ENCODE measurements at regions not wholly inside any gene's neighbourhood (a gene's known extent, or its start where the extent isn't known, plus 50 kb on each side); places are given as distances from the start of the nearest gene placed in this dataset.
"Not testable (repeated sequence)": the region's sequence is repeated elsewhere in the genome, so short reads cannot be mapped to it uniquely, and the experiment has no call there.

- DNase-seq: no peak
These were observed 280.4 kb downstream of the KLF13 start for GRCh38 chr15:31606931-31607497.

- DNase-seq: no peak
These were observed 281.0 kb downstream of the KLF13 start for GRCh38 chr15:31607656-31608055.

DNA sequence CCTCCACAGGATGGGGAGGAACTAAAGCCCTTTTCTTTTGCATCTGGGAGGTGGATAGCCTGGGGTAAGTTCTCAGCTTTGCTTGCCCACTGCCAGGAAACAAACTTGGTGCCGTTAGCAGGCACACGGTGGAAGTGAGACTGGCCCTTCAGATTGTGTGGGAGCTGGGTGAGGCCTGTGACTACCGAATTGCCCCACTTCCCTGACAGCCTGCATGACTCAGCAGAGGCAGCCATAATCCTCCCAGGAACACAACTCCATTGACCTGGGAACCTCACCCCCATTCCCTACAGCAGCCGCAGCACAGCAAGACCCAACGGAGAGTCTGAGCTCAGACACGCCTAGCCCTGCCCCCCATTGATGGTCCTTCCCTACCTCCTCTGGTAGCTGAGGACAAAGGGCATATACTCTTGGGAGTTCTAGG is 282.6 kb downstream of the KLF13 start:
- DNase-seq: no peak

- no peak for DNase-seq
These were observed 283.3 kb downstream of the KLF13 start for GRCh38 chr15:31609906-31610305.

GRCh38 chr15:31615643-31616415 is 289.2 kb downstream of the KLF13 start:
- DNase-seq: no peak

GRCh38 chr15:31623297-31623696 is 296.7 kb downstream of the KLF13 start:
- not testable (repeated sequence) for DNase-seq

- DNase-seq: not testable (repeated sequence)
These were observed 297.5 kb downstream of the KLF13 start for GRCh38 chr15:31624115-31624514.

- DNase-seq: not testable (repeated sequence)
These were observed 309.1 kb downstream of the KLF13 start for GRCh38 chr15:31635715-31636114.

GRCh38 chr15:31636911-31637310 is 310.3 kb downstream of the KLF13 start:
- not testable (repeated sequence) for DNase-seq

DNA sequence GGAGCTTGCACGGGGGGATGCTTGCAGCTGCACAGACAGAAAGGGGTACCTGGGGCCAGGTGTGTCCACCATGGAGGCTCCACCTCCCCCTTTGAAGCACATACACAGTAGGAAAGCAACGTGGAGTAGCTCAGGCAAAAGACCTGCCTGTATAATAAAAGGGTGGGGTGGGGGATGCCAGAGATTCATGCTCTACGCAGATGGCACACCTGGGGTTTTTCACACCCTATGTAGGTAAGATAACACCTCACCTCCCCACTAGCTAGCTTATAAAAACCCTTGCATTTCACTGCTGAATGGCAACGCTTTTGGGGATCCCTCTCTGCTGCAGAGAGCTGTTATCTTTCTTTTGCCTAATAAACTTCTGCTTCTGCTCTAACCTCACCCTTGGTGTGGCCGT is 317.3 kb downstream of the KLF13 start:
- DNase-seq: not testable (repeated sequence)

- DNase-seq: not testable (repeated sequence)
These were observed 318.1 kb downstream of the KLF13 start for GRCh38 chr15:31644761-31645160.

GRCh38 chr15:31647337-31647826 is 320.7 kb downstream of the KLF13 start:
- not testable (repeated sequence) for DNase-seq

DNA sequence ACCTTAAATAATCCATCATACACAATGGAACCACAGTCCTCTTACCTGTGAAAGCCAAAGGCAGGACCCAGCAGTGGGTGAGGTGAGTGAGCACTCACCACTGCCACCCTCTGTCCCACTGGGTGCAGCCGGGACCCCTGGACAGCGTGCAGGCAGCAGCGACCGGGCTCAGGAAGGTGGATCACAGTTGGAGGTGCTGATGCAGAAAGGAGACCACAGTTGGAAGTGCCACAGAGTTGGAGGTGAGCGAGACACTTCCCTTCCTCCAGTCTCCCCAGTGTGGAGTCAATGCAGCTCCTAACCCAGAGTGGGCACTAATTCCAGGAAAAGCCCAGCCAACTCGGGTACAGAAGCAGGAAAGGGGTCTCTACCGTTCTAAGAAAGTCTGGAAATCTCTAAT is 323.0 kb downstream of the KLF13 start:
- DNase-seq: not testable (repeated sequence)

DNA sequence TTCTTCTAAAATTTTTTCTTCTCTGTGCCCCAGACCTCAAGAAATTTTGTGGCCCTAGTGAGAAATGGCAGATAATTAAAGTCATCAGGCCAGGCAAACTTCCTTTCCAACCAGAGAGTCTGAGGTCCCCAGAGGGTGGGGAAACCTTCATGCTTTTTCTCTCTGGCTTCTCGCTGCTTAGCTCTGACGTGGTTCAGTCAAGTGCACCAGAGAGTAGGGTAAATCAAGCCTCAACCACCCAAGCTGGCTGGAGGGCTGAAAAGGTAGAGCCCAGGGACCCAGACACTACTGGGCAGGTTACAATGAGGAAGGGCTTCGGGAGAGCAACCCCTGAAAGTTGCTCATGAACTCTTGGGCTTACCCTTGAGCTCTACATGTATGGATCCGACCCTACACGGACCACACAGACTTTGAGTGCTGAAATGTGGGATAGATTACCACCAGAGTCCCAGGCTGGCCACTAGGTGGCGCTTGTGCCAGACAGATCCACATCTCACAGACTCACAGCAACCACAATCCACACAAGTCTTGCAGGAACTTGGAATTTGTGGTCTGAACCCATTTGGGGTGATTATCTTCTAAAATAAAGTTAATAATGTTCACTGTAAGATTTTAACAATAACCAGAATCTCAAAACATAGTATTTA is 323.5 kb downstream of the KLF13 start:
- DNase-seq: peak; percentile 16 to 26

DNA sequence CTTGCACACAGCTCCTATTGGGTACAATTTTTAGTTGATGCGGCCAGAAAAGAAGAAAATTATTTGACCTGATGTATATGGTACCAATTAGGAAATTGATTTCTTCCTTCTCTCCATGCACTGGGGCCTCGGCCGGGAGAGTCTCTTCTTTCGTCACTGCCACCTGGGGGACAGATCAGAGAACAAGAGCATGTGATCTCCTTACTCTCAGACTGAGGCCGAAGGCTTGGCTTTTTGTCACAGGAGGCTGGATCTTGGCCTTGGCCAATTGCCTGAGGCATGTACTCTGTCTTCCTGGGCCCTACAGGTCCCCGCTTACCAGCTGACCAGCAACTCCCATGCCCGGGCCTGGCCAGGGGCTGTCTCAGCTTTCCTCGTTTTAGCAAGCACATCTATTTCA is 330.3 kb downstream of the KLF13 start:
- DNase-seq: not testable (repeated sequence)

DNA sequence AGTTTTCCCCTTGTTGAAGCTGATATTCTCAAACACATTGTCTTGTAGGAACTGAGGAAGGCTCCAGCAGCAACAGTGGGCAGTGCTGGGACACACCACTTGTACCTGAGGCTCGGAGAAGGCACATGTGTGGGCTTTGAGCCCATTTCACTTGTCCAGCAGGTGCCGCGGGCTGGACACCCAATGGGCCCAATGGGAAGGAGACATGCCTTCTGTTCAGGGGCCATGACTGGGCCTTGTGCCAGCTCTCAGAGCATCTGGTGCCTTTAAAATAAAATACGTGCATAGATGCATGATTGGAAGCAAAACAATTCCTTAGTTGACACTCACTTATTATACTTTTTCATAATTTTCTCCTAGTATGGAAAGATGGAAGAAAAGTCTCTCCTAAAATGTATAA is 334.2 kb downstream of the KLF13 start:
- DNase-seq: no peak

- DNase-seq: not testable (repeated sequence)
These were observed 339.1 kb downstream of the KLF13 start for GRCh38 chr15:31665732-31666131.

DNA sequence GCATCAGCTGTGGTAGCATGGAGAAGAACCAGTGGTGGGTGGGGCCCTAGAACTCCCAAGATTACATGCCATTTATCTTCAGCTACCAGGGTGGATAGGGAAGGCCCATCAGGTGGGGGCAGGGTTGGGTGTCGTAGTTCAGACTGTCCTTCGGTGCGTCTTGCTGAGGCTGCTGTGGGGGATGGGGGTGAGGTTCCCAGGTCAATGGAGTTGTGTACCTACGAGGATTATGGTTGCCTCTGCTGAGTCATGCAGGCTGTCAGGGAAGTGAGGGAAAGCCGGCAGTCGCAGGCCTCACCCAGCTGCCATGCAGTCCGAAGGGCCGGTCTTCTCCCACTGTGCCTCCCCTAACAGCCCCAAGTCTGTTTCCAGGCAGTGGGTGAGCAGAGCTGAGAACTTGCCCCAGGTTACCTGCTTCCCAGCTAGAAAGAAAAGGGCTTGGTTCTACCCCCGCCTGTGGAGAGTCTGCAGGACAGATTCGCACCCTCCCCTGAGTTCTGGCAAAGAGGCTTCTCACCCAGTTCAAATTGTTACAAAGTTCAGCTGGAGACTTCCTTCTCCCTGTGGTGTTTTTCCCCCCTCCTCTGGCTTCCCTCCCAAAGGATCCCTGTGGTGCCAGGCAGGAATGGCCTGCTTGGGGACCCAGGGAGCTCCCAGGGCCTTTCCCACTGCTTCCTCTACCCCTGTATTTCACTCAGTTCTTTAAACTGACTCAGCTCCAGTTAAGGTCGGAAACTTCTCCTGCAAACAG is 342.7 kb downstream of the KLF13 start:
- not testable (repeated sequence) for DNase-seq

GRCh38 chr15:31673263-31673662 is 346.6 kb downstream of the KLF13 start:
- DNase-seq: not testable (repeated sequence)

GRCh38 chr15:31681529-31682259 is 348.6 kb upstream of the CHRNA7 start:
- not testable (repeated sequence) for DNase-seq

DNA sequence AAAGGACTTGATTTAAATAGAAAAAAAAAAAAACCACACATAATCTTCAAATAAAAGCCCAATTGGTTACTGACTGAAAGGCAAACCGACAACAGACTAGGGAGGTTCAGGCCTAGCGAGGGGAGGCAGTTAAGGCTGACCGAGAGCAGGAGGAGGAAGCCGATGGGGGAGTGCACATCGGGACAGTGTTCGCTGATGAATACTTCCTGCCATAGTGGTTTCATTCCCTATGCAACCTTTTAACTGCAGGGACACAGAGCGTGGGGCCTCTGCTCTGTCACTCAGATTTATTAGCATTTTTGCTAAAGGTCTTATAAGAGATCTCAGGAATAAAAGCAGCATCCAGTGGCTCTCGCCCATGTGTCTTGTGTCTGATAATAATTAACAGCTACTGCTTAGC is 343.2 kb upstream of the CHRNA7 start:
- DNase-seq: not testable (repeated sequence)

GRCh38 chr15:31696509-31696908 is 333.8 kb upstream of the CHRNA7 start:
- not testable (repeated sequence) for DNase-seq
